GM19025 (cell line): ENCODE measurements at regions not wholly inside any gene's neighbourhood (a gene's known extent, or its start where the extent isn't known, plus 50 kb on each side); places are given as distances from the start of the nearest gene placed in this dataset.

Experiments
- ATAC-seq: cut with Tn5 transposase; IDR thresholded peaks from one replicate; pipeline ENCODE4 v1.9.1; 2021; ENCODE audit warnings: mild to moderate bottlenecking, low read depth, moderate library complexity; ENCODE audit not compliant: unreplicated experiment

GRCh38 chr11:128234143-128234542 is 353.2 kb downstream of the ETS1 start:
- ATAC-seq, result no peak

GRCh38 chr11:128232588-128232987 is 354.8 kb downstream of the ETS1 start:
- ATAC-seq, result no peak

- ATAC-seq, result no peak
Measured at GRCh38 chr11:128231845-128232410, 355.4 kb downstream of the ETS1 start.

GRCh38 chr11:128227466-128227865 is 359.9 kb downstream of the ETS1 start:
- no peak for ATAC-seq

- ATAC-seq, result no peak
Measured at GRCh38 chr11:128226106-128226716, 361.1 kb downstream of the ETS1 start.

- no peak for ATAC-seq
Measured at GRCh38 chr11:128222245-128222884, 365.0 kb downstream of the ETS1 start.

GRCh38 chr11:128219731-128220120 is 367.6 kb downstream of the ETS1 start:
- no peak for ATAC-seq

- ATAC-seq, result no peak
Measured at GRCh38 chr11:128216198-128216597, 371.2 kb downstream of the ETS1 start.

GRCh38 chr11:128215238-128215882 is 372.0 kb downstream of the ETS1 start:
- ATAC-seq, result no peak

GRCh38 chr11:128214263-128214662 is 373.1 kb downstream of the ETS1 start:
- no peak for ATAC-seq

- ATAC-seq, result no peak
Measured at GRCh38 chr11:128213461-128213860, 373.9 kb downstream of the ETS1 start.

- ATAC-seq, result no peak
Measured at GRCh38 chr11:128212324-128212723, 375.0 kb downstream of the ETS1 start.

GRCh38 chr11:128210148-128210940 is 377.0 kb downstream of the ETS1 start:
- ATAC-seq, result no peak

- ATAC-seq, result no peak
Measured at GRCh38 chr11:128209138-128209435, 378.3 kb downstream of the ETS1 start.

- ATAC-seq, result no peak
Measured at GRCh38 chr11:128208329-128209137, 378.8 kb downstream of the ETS1 start.

GRCh38 chr11:128207861-128208321 is 379.5 kb downstream of the ETS1 start:
- ATAC-seq, result no peak

GRCh38 chr11:128206461-128206860 is 380.9 kb downstream of the ETS1 start:
- no peak for ATAC-seq

- no peak for ATAC-seq
Measured at GRCh38 chr11:128205796-128206195, 381.6 kb downstream of the ETS1 start.

- ATAC-seq, result no peak
Measured at GRCh38 chr11:128204898-128205297, 382.5 kb downstream of the ETS1 start.

GRCh38 chr11:128201801-128202200 is 385.6 kb downstream of the ETS1 start:
- ATAC-seq, result no peak
